ENCODE measurements at regions not wholly inside any gene's neighbourhood (a gene's known extent, or its start where the extent isn't known, plus 50 kb on each side); places are given as distances from the start of the nearest gene placed in this dataset.

- no peak overlapping the region for H3K4me2 ChIP-seq (ENCODE audit: low read length)
- peaks cover 3% of the 10 kb centered on the region for H3K9me3 Mint-ChIP-seq (ENCODE audit: unreplicated experiment)
- no peaks in the 10 kb centered on the region for H3K79me2 ChIP-seq (ENCODE audit: insufficient read depth, low read length)
- H3K36me3 Mint-ChIP-seq (ENCODE audit: low read depth, unreplicated experiment) = no peaks in the 10 kb centered on the region
- H4K20me1 ChIP-seq (ENCODE audit: insufficient read depth, low read length) = no peaks in the 10 kb centered on the region
- H3K36me3 ChIP-seq (ENCODE audit: insufficient read depth, low read length) = no peaks in the 10 kb centered on the region
- H2AFZ ChIP-seq (ENCODE audit: low read depth, low read length) = no peak overlapping the region
- H3K9ac ChIP-seq (ENCODE audit: low read length) = no peak overlapping the region
- no peak overlapping the region for H3K27ac Mint-ChIP-seq (ENCODE audit: unreplicated experiment)
- no peaks in the 10 kb centered on the region for H3K9me3 ChIP-seq (ENCODE audit: insufficient read depth, low read depth, low read length)
- no peaks in the 10 kb centered on the region for H3K27me3 ChIP-seq (ENCODE audit: insufficient read depth, low read length)
- no peak overlapping the region for H3K4me3 ChIP-seq (ENCODE audit: insufficient read depth, low read depth, low read length)
- no peak for TF ChIP-seq EZH2 (IDR thresholded peaks at IDR 0.05; ENCODE audit: insufficient read depth, low read length)
- TF ChIP-seq CTCF (IDR thresholded peaks at IDR 0.05; ENCODE audit: insufficient read depth, low read depth, low read length) = no peak
- no peaks in the 10 kb centered on the region for H3K27me3 Mint-ChIP-seq (ENCODE audit: low read depth, unreplicated experiment)
- H3K4me1 Mint-ChIP-seq (ENCODE audit: low read depth, unreplicated experiment) = no peaks in the 10 kb centered on the region
- DNase-seq (ENCODE audit: low read depth) (no peak), FAIRE-seq (no peak)
- no peak overlapping the region for H3K27ac ChIP-seq (ENCODE audit: low read depth, low read length)
- H3K4me3 Mint-ChIP-seq (ENCODE audit: unreplicated experiment) = no peak overlapping the region
- no peaks in the 10 kb centered on the region for H3K4me1 ChIP-seq (ENCODE audit: insufficient read depth, low read length)
Measured at GRCh38 chr3:26171006-26171405, 381.1 kb downstream of the OXSM start.

DNA sequence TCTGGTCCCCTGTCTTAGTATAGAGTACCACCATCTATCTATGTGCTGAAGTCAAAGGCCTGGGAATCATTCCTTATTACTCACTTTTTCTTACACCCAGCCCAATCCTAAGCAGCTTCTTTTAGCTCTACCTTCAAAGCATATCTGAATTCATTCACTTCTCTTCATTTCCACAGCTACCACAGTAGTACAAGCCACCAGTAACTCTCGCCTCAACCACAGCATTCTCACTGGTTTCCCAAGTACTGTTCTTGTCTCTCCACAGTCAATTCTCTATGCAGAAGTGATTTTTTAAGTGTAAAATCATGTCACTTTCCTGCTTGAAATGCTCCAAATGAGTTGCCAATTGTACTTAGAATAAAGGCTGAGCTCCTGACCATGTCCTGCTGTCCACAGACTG, 401.7 kb downstream of the OXSM start:
- H3K27ac Mint-ChIP-seq (ENCODE audit: unreplicated experiment) = no peak overlapping the region
- Histone ChIP-seq H3K4me1 (ENCODE audit: insufficient read depth, low read length) (no peaks in the 10 kb centered on the region), H2AFZ (ENCODE audit: low read depth, low read length) (no peak overlapping the region), H3K27ac (ENCODE audit: low read depth, low read length) (no peak overlapping the region), H3K27me3 (ENCODE audit: insufficient read depth, low read length) (no peaks in the 10 kb centered on the region), H3K79me2 (ENCODE audit: insufficient read depth, low read length) (no peaks in the 10 kb centered on the region), H4K20me1 (ENCODE audit: insufficient read depth, low read length) (no peaks in the 10 kb centered on the region), H3K4me3 (ENCODE audit: insufficient read depth, low read depth, low read length) (no peak overlapping the region), H3K9me3 (ENCODE audit: insufficient read depth, low read depth, low read length) (no peaks in the 10 kb centered on the region), H3K4me2 (ENCODE audit: low read length) (no peak overlapping the region), H3K9ac (ENCODE audit: low read length) (no peak overlapping the region), H3K36me3 (ENCODE audit: insufficient read depth, low read length) (no peaks in the 10 kb centered on the region)
- no peaks in the 10 kb centered on the region for H3K36me3 Mint-ChIP-seq (ENCODE audit: low read depth, unreplicated experiment)
- FAIRE-seq = no peak
- TF ChIP-seq CTCF (IDR thresholded peaks at IDR 0.05; ENCODE audit: insufficient read depth, low read depth, low read length) (no peak), EZH2 (IDR thresholded peaks at IDR 0.05; ENCODE audit: insufficient read depth, low read length) (no peak)
- H3K9me3 Mint-ChIP-seq (ENCODE audit: unreplicated experiment) = peaks cover 3% of the 10 kb centered on the region
- H3K4me1 Mint-ChIP-seq (ENCODE audit: low read depth, unreplicated experiment) = no peaks in the 10 kb centered on the region
- no peak for DNase-seq (ENCODE audit: low read depth)
- no peak overlapping the region for H3K4me3 Mint-ChIP-seq (ENCODE audit: unreplicated experiment)
- H3K27me3 Mint-ChIP-seq (ENCODE audit: low read depth, unreplicated experiment) = no peaks in the 10 kb centered on the region

GRCh38 chr3:26193558-26193957, 403.7 kb downstream of the OXSM start:
- no peak overlapping the region for H3K4me3 ChIP-seq (ENCODE audit: insufficient read depth, low read depth, low read length)
- Mint-ChIP-seq H3K9me3 (ENCODE audit: unreplicated experiment) (peaks cover 3% of the 10 kb centered on the region), H3K4me3 (ENCODE audit: unreplicated experiment) (no peak overlapping the region), H3K27ac (ENCODE audit: unreplicated experiment) (no peak overlapping the region), H3K4me1 (ENCODE audit: low read depth, unreplicated experiment) (no peaks in the 10 kb centered on the region), H3K36me3 (ENCODE audit: low read depth, unreplicated experiment) (no peaks in the 10 kb centered on the region), H3K27me3 (ENCODE audit: low read depth, unreplicated experiment) (no peaks in the 10 kb centered on the region)
- H3K27me3 ChIP-seq (ENCODE audit: insufficient read depth, low read length) = no peaks in the 10 kb centered on the region
- DNase-seq (ENCODE audit: low read depth) = no peak
- no peaks in the 10 kb centered on the region for H3K36me3 ChIP-seq (ENCODE audit: insufficient read depth, low read length)
- H4K20me1 ChIP-seq (ENCODE audit: insufficient read depth, low read length) = no peaks in the 10 kb centered on the region
- no peaks in the 10 kb centered on the region for H3K4me1 ChIP-seq (ENCODE audit: insufficient read depth, low read length)
- H3K27ac ChIP-seq (ENCODE audit: low read depth, low read length) = no peak overlapping the region
- no peaks in the 10 kb centered on the region for H3K79me2 ChIP-seq (ENCODE audit: insufficient read depth, low read length)
- no peaks in the 10 kb centered on the region for H3K9me3 ChIP-seq (ENCODE audit: insufficient read depth, low read depth, low read length)
- no peak overlapping the region for H2AFZ ChIP-seq (ENCODE audit: low read depth, low read length)
- TF ChIP-seq CTCF (IDR thresholded peaks at IDR 0.05; ENCODE audit: insufficient read depth, low read depth, low read length) (no peak), EZH2 (IDR thresholded peaks at IDR 0.05; ENCODE audit: insufficient read depth, low read length) (no peak)
- no peak overlapping the region for H3K4me2 ChIP-seq (ENCODE audit: low read length)
- FAIRE-seq = no peak
- no peak overlapping the region for H3K9ac ChIP-seq (ENCODE audit: low read length)

Measured in astrocyte (in vitro differentiated cells and primary cell).